HepG2 (cell line): ENCODE measurements at regions not wholly inside any gene's neighbourhood (a gene's known extent, or its start where the extent isn't known, plus 50 kb on each side); places are given as distances from the start of the nearest gene placed in this dataset.
A peak's percentile ranks its signal among the peaks of the same experiment; 100 is the strongest.

ENCODE experiments used
- ATAC-seq: fragments of 200-7000 bp; cut with Tn5 transposase; 3 replicates; pipeline ENCODE4 v1.9.1; 2020; ENCODE audit warnings: mild to moderate bottlenecking, moderate library complexity
- BruUV-seq: library from RNA; stranded (reverse); fragments of 400-500 nt; replicated peaks from 2 replicates; lab custom pipeline; 2021; lab: Mats Ljungman, UMichigan
- CTCF ChIA-PET: fragments of 300-600 bp; formaldehyde crosslinking; extraction: SDS; loops from one replicate; lab custom pipeline; 2021; ENCODE audit warnings: low total read pairs, inconsistent platforms, low intra/inter-chr PET ratio; lab: Yijun Ruan, JAX
- POLR2A ChIA-PET: fragments of 350-600 bp; sonication (Branson Sonifier 250); formaldehyde crosslinking; loops from one replicate; lab custom pipeline; 2020; ENCODE audit warnings: antibody characterized with exemption, inconsistent platforms; lab: Yijun Ruan, JAX
- DNase-seq: peaks from one replicate; pipeline ENCODE4 v3.0.0-alpha.2; 2015; ENCODE audit warnings: low spot score
- FAIRE-seq: peaks from 3 replicates; lab custom pipeline; 2011; peaks lifted over from hg19 to GRCh38; lab: Jason Lieb, UNC
- H2AFZ ChIP-seq: one replicate; pipeline ENCODE4 v1.6.1; 2011; ENCODE audit warnings: low read length, inconsistent platforms
- H3K27ac ChIP-seq: fragments of 300-600 bp; 3 replicates; pipeline ENCODE4 v1.8.0; 2011; ENCODE audit warnings: mixed run types, mild to moderate bottlenecking, mixed read lengths, low read length, inconsistent platforms; ENCODE audit not compliant: insufficient read depth; ENCODE audit errors: extremely low read length
- H3K27me3 ChIP-seq, 2 experiments: fragments of 200-600 bp in 1 of 2; 2 replicates in 1 of 2; 3 replicates in 1 of 2; pipeline versions ENCODE4 v1.6.0 to v1.8.0; 2011; ENCODE audit warnings: low read length in 2 of 2, mild to moderate bottlenecking in 2 of 2, moderate library complexity in 2 of 2, inconsistent platforms in 1 of 2; ENCODE audit not compliant: insufficient read depth in 2 of 2, control insufficient read depth in 1 of 2
- H3K36me3 ChIP-seq, 2 experiments: fragments of 200-600 bp in 1 of 2; replicated peaks in 1 of 2; 2 replicates in 1 of 2; 3 replicates in 1 of 2; pipeline versions ENCODE4 v1.5.1 to v1.8.0; 2011; ENCODE audit warnings: low read length in 2 of 2, inconsistent platforms in 1 of 2; ENCODE audit not compliant: insufficient read depth in 2 of 2, control insufficient read depth in 1 of 2
- H3K4me1 ChIP-seq: 2 replicates; pipeline ENCODE4 v1.5.1; 2012; ENCODE audit warnings: low read length, inconsistent platforms; ENCODE audit not compliant: insufficient read depth
- H3K4me2 ChIP-seq: 2 replicates; pipeline ENCODE4 v1.6.0; 2011; ENCODE audit warnings: low read depth, low read length, inconsistent platforms
- H3K4me3 ChIP-seq, 3 experiments: fragments of 200-600 bp in 1 of 3; sonication (generic), shearing (Covaris generic) in 1 of 3; replicated peaks in 1 of 3; 2 replicates each; pipeline ENCODE4 v1.5.1; 2011 to 2016; ENCODE audit warnings: low read length in 3 of 3, inconsistent platforms in 2 of 3, low read depth in 2 of 3, mild to moderate bottlenecking in 2 of 3, control low read depth in 1 of 3, mixed read lengths in 1 of 3; ENCODE audit not compliant: insufficient read depth in 1 of 3
- H3K79me2 ChIP-seq: one replicate; pipeline ENCODE4 v1.6.1; 2011; ENCODE audit warnings: low read length, inconsistent platforms; ENCODE audit not compliant: insufficient read depth
- H3K9ac ChIP-seq: 2 replicates; pipeline ENCODE4 v1.6.0; 2011; ENCODE audit warnings: mild to moderate bottlenecking, low read depth, low read length, inconsistent platforms; ENCODE audit not compliant: insufficient read depth
- H3K9me3 ChIP-seq: 2 replicates; pipeline ENCODE4 v1.5.1; 2012; ENCODE audit warnings: mild to moderate bottlenecking, low read length
- H4K20me1 ChIP-seq: 2 replicates; pipeline ENCODE4 v1.6.0; 2011; ENCODE audit warnings: inconsistent platforms, mild to moderate bottlenecking, low read length, moderate library complexity; ENCODE audit not compliant: insufficient read depth
- ARHGAP35 ChIP-seq: sonication (generic); formaldehyde crosslinking; IDR thresholded peaks from 2 replicates; pipeline ENCODE4 v1.9.0; 2022; ENCODE audit warnings: mild to moderate bottlenecking, inconsistent platforms, moderate library complexity, missing genetic modification reagents, borderline replicate concordance
- ATM ChIP-seq: fragments of 450-650 bp; IDR thresholded peaks from 2 replicates; pipeline ENCODE4 v1.7.1; 2017; ENCODE audit warnings: mild to moderate bottlenecking, borderline replicate concordance
- DPF2 ChIP-seq: sonication (generic); formaldehyde crosslinking; IDR thresholded peaks from 2 replicates; pipeline ENCODE4 v1.4.0; 2020; ENCODE audit warnings: mild to moderate bottlenecking, low read depth, missing genetic modification reagents, borderline replicate concordance
- HNRNPK ChIP-seq: fragments of 200-400 bp; formaldehyde crosslinking; IDR thresholded peaks from 2 replicates; pipeline ENCODE4 v1.6.1; 2018; ENCODE audit warnings: low read length, low read depth, moderate library complexity, mild to moderate bottlenecking; ENCODE audit not compliant: poor library complexity, severe bottlenecking
- MBD4 ChIP-seq: IDR thresholded peaks from 2 replicates; pipeline ENCODE4 v1.6.1; 2012; ENCODE audit warnings: low read length, inconsistent platforms, borderline replicate concordance
- SUZ12 ChIP-seq: fragments of 150-350 bp; IDR thresholded peaks from 2 replicates; pipeline ENCODE4 v1.6.1; 2014; ENCODE audit warnings: low read depth, low read length
- YY1 ChIP-seq: IDR thresholded peaks from 2 replicates; pipeline ENCODE4 v1.6.1; 2011; ENCODE audit warnings: low read length, low read depth, moderate library complexity, mild to moderate bottlenecking; ENCODE audit not compliant: insufficient read depth, insufficient replicate concordance
- ZFP37 ChIP-seq: sonication (generic); formaldehyde crosslinking; IDR thresholded peaks from 2 replicates; pipeline ENCODE4 v1.4.0; 2020; ENCODE audit warnings: missing genetic modification reagents, borderline replicate concordance
- ZMYM2 ChIP-seq: sonication (generic); formaldehyde crosslinking; IDR thresholded peaks from 2 replicates; pipeline ENCODE4 v1.8.0; 2022; ENCODE audit warnings: mild to moderate bottlenecking, missing genetic modification reagents
- ZNF44 ChIP-seq: sonication (generic); formaldehyde crosslinking; IDR thresholded peaks from 2 replicates; pipeline ENCODE4 v1.5.1; 2020; ENCODE audit warnings: mild to moderate bottlenecking, missing genetic modification reagents
- ZNF788 ChIP-seq: sonication (generic); formaldehyde crosslinking; IDR thresholded peaks from 2 replicates; pipeline ENCODE4 v1.5.0; 2020; ENCODE audit warnings: mild to moderate bottlenecking, missing genetic modification reagents, borderline replicate concordance
- WGBS: methylation state at CpG from one replicate; pipeline ENCODE4 v1.1.6; 2017; ENCODE audit warnings: low lambda C conversion rate; 5-methylcytosine and 5-hydroxymethylcytosine counted together
- in situ Hi-C: cut with HindIII; loops from 2 replicates; pipeline ENCODE4 v1.10.0; 2017; ENCODE audit warnings: low pct_unique_long_range_greater_than_20kb; ENCODE audit not compliant: extremely low pct_ligation_motif_present
- intact Hi-C: fragments of 100-400 bp; cut with micrococcal nuclease; formaldehyde crosslinking; loops from one replicate; pipeline ENCODE4 v1.10.0; 2022; ENCODE audit not compliant: unreplicated experiment
- TF ChIP-seq, protein P1 (sequence below): sonication (generic); formaldehyde crosslinking; IDR thresholded peaks from 2 replicates; pipeline ENCODE4 v1.5.0; 2020; ENCODE audit warnings: missing genetic modification reagents, mild to moderate bottlenecking, borderline replicate concordance
- TF ChIP-seq, protein P2 (sequence below): sonication (generic); formaldehyde crosslinking; IDR thresholded peaks from 2 replicates; pipeline ENCODE4 v1.4.0; 2020; ENCODE audit warnings: missing genetic modification reagents, mild to moderate bottlenecking, borderline replicate concordance

DNA sequence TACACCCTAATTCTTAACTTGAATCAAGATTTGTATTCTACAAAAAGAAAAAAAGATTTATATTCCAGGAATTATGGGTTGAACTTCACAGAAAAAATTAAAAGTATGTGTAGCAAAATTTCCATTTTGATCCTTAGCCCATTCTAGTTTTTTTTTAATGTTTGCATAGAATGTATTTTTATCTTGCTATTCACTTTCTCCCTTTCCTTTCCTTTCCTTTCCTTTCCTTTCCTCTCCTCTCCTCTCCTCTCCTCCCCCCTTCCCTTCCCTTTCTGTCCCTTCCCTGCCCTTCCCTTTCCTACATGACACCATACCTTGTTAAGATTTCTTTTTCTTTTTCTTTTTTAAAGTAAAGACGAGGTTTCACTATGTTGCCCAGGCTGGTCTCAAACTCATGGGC is 542.5 kb upstream of the PTGER4 start:
- Histone ChIP-seq H4K20me1 (no peaks in the 10 kb centered on the region), H3K27ac (no peak overlapping the region), H3K9me3 (peaks cover 79% of the 10 kb centered on the region), H3K4me2 (no peak overlapping the region), H3K36me3 (no peaks in the 10 kb centered on the region), H3K4me1 (no peaks in the 10 kb centered on the region), H2AFZ (no peak overlapping the region), H3K27me3 (no peaks in the 10 kb centered on the region), H3K9ac (no peak overlapping the region), H3K4me3 (no peak overlapping the region), H3K79me2 (no peaks in the 10 kb centered on the region)
- ChIA-PET POLR2A (no interaction called here), CTCF (no interaction called here)
- WGBS, result 0% methylated on average over 1 of the region's 1 CpG
- intact Hi-C loops (no loop called here), in situ Hi-C loops (no loop called here)
- ATAC-seq (no peak), FAIRE-seq (no peak), DNase-seq (no peak)
- TF ChIP-seq HNRNPK (peak; percentile 61), YY1 (no peak)
- BruUV-seq, result no TSS peak

DNA sequence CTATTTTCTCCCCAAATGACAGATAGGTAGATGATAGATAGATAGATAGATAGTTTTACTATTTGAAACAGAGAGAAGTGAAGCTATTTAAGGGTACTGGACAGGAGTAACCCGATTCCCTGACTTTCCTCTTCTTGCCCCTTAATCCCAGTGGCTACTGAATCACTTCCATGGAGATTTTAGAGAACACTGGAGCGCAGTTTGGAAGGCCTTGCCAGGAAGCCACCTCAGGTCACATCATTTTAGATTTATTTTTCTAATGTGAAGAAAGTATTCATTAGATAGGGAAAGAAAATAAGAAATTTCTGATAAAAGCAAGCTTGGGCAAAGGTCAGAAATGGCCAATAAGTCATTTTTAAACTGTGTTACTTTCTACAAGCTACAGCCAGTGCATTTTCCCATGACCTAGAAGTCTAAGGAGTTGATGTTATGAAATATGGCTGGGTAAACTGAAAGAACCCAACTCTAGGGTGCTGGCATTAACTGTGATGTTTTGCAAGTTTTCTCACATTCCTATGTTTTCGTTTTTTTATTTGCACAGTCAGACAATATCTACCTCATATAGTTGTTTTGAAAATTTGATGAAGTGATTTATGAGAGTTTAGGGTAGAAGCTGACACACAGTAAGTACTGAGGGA is 544.7 kb upstream of the PTGER4 start:
- in situ Hi-C loops (no loop called here), intact Hi-C loops (no loop called here)
- Histone ChIP-seq H3K9ac (no peak overlapping the region), H3K9me3 (peaks cover 88% of the 10 kb centered on the region), H3K27me3 (no peaks in the 10 kb centered on the region), H3K79me2 (no peaks in the 10 kb centered on the region), H3K4me1 (no peaks in the 10 kb centered on the region), H3K27ac (no peak overlapping the region), H2AFZ (no peak overlapping the region), H3K4me2 (no peak overlapping the region), H3K4me3 (no peak overlapping the region), H3K36me3 (no peaks in the 10 kb centered on the region), H4K20me1 (no peaks in the 10 kb centered on the region)
- no peak for DNase-seq
- WGBS, result under 1% methylated on average over 3 of the region's 3 CpGs
- ATAC-seq, result no peak
- no peak for FAIRE-seq
- BruUV-seq, result no TSS peak
- ChIA-PET CTCF (no interaction called here), POLR2A (no interaction called here)
- no peak for TF ChIP-seq ZFP37 (CRISPR knock-in tag)
- TF ChIP-seq, protein P1, sequence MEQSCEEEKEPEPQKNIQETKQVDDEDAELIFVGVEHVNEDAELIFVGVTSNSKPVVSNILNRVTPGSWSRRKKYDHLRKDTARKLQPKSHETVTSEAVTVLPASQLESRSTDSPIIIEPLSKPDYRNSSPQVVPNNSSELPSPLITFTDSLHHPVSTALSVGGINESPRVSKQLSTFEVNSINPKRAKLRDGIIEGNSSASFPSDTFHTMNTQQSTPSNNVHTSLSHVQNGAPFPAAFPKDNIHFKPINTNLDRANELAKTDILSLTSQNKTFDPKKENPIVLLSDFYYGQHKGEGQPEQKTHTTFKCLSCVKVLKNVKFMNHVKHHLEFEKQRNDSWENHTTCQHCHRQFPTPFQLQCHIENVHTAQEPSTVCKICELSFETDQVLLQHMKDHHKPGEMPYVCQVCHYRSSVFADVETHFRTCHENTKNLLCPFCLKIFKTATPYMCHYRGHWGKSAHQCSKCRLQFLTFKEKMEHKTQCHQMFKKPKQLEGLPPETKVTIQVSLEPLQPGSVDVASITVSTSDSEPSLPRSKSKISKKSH, result no peak
- TF ChIP-seq SUZ12, result no peak
- no peak for TF ChIP-seq DPF2 (CRISPR knock-in tag)
- TF ChIP-seq ZNF44 (CRISPR knock-in tag), result no peak
- no peak for TF ChIP-seq ZMYM2
- TF ChIP-seq ZNF788 (CRISPR knock-in tag), result no peak
- no peak for TF ChIP-seq MBD4
- no peak for TF ChIP-seq ATM
- no peak for TF ChIP-seq ARHGAP35
- TF ChIP-seq, protein P2, sequence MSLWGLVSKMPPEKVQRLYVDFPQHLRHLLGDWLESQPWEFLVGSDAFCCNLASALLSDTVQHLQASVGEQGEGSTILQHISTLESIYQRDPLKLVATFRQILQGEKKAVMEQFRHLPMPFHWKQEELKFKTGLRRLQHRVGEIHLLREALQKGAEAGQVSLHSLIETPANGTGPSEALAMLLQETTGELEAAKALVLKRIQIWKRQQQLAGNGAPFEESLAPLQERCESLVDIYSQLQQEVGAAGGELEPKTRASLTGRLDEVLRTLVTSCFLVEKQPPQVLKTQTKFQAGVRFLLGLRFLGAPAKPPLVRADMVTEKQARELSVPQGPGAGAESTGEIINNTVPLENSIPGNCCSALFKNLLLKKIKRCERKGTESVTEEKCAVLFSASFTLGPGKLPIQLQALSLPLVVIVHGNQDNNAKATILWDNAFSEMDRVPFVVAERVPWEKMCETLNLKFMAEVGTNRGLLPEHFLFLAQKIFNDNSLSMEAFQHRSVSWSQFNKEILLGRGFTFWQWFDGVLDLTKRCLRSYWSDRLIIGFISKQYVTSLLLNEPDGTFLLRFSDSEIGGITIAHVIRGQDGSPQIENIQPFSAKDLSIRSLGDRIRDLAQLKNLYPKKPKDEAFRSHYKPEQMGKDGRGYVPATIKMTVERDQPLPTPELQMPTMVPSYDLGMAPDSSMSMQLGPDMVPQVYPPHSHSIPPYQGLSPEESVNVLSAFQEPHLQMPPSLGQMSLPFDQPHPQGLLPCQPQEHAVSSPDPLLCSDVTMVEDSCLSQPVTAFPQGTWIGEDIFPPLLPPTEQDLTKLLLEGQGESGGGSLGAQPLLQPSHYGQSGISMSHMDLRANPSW (CRISPR knock-in tag), result no peak
